NCI-H345 treated with DMSO at 0.1 percent for 48 hours (cell line): ENCODE measurements at regions not wholly inside any gene's neighbourhood (a gene's known extent, or its start where the extent isn't known, plus 50 kb on each side); places are given as distances from the start of the nearest gene placed in this dataset.
"Not testable (repeated sequence)": the region's sequence is repeated elsewhere in the genome, so short reads cannot be mapped to it uniquely, and the experiment has no call there.

Experiments used
- DNase-seq: peaks from one replicate; lab custom pipeline; 2025; ENCODE audit not compliant: unreplicated experiment; lab: John Stamatoyannopoulos, UW

GRCh38 chr1:104018922-104019674, 269.4 kb downstream of the AMY1C start:
- DNase-seq: no peak

GRCh38 chr1:104019675-104020049, 270.0 kb downstream of the AMY1C start:
- DNase-seq: no peak

- DNase-seq: no peak
Measured at GRCh38 chr1:104028416-104029035, 278.8 kb downstream of the AMY1C start.

GRCh38 chr1:104029456-104029970, 279.8 kb downstream of the AMY1C start:
- no peak for DNase-seq

- DNase-seq: no peak
Measured at GRCh38 chr1:104056786-104057185, 307.1 kb downstream of the AMY1C start.

GRCh38 chr1:104057219-104057898, 307.7 kb downstream of the AMY1C start:
- not testable (repeated sequence) for DNase-seq

- not testable (repeated sequence) for DNase-seq
Measured at GRCh38 chr1:104061637-104062036, 311.9 kb downstream of the AMY1C start.

GRCh38 chr1:104064399-104064798, 314.7 kb downstream of the AMY1C start:
- DNase-seq: no peak

GRCh38 chr1:104072915-104073371, 323.2 kb downstream of the AMY1C start:
- DNase-seq: no peak

- DNase-seq: no peak
Measured at GRCh38 chr1:104073463-104073902, 323.8 kb downstream of the AMY1C start.

- no peak for DNase-seq
Measured at GRCh38 chr1:104082221-104082620, 332.5 kb downstream of the AMY1C start.

- no peak for DNase-seq
Measured at GRCh38 chr1:104084380-104084779, 334.7 kb downstream of the AMY1C start.

- DNase-seq: no peak
Measured at GRCh38 chr1:104092698-104093097, 343.0 kb downstream of the AMY1C start.

GRCh38 chr1:104098837-104099236, 349.1 kb downstream of the AMY1C start:
- no peak for DNase-seq

GRCh38 chr1:104100115-104100514, 350.4 kb downstream of the AMY1C start:
- DNase-seq: no peak

- no peak for DNase-seq
Measured at GRCh38 chr1:104105465-104105864, 355.8 kb downstream of the AMY1C start.

- DNase-seq: no peak
Measured at GRCh38 chr1:104120525-104120924, 370.8 kb downstream of the AMY1C start.

GRCh38 chr1:104121271-104121670, 371.6 kb downstream of the AMY1C start:
- DNase-seq: no peak

- DNase-seq: no peak
Measured at GRCh38 chr1:104125266-104125665, 375.6 kb downstream of the AMY1C start.

GRCh38 chr1:104125970-104126369, 376.3 kb downstream of the AMY1C start:
- DNase-seq: no peak

GRCh38 chr1:104132382-104132973, 382.8 kb downstream of the AMY1C start:
- DNase-seq: peak; percentile 33
